Pons (tissue), 1 donor: ENCODE measurements at regions not wholly inside any gene's neighbourhood (a gene's known extent, or its start where the extent isn't known, plus 50 kb on each side); places are given as distances from the start of the nearest gene placed in this dataset.
"Not testable (repeated sequence)": the region's sequence is repeated elsewhere in the genome, so short reads cannot be mapped to it uniquely, and the experiment has no call there.

Experiments
- DNase-seq: peaks from one replicate; pipeline ENCODE4 v3.0.0-alpha.2; 2016; ENCODE audit warnings: low spot score

DNA sequence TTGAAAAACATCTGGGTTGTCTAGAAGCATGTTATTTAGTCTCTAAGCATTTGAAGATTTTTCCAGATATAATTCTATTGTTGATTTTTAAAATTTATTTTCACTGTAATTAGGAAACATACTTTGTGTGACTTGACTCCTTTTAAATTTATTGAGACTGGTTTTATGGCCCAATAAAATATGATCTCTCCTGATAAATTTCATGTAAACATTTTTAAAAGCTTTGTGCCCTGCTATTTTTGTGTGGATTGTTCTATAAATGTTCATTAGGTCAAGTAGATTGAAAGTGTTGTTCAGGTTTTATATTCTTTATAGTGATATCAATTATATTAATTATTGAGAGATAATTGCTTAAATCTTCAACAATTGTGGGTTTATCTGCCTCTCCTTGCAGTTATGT, 105.4 kb downstream of the RFX6 start:
- no peak for DNase-seq

DNA sequence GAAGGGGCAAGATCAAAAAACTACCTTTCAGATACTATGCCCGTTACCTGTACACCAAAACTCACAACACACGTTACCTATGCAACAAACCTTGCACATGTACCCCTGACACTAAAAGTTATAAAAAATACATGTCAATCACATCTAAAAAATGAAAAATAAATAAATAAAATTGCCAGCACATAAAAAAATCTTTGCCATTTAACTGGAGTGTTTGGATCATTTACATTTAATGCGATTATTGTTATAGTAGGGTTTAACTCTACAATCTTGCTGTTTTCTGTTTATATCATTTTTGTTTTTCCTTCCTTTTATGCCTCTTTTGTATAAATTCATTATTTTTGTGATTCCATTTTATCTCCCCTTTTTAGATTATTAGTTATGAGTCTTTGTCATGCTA, 106.3 kb downstream of the RFX6 start:
- no peak for DNase-seq

DNA sequence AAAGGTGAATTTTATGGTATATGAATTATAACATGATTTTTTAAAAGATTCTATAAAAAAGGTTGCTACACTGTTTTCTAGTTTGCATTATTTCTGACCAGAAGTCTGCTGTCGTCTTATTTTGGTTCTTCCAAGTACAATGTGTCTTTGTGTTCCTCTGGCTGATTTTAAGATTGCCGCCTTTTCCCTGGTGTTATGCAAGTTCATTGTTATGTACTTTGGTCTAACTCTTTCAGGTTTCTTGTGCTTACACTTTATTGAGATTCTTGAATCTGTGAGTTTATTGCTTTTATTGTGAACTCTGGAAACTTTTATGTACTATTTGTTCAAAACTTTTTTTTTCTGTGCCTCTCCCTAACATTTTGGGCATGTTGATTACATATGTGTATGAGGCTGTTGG, 109.8 kb downstream of the RFX6 start:
- no peak for DNase-seq

DNA sequence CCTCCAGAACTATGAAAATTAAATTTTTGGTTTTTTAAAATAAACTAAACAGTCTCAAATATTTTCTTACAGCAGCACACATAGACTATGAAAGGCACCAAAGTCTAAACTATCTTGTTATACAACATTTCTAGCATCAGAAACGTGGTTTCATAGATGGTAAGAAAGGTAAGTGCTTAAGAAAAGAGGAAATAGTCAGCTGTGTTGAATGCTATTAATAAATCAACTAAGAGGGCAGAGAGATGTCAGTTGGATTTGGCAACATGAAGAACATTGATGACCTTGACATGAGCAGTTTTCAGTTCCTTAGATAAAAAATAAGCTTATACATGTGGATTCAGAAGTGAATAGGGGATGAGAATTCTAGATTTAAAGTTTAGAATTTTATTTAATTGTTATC, 113.6 kb downstream of the RFX6 start:
- no peak for DNase-seq

DNA sequence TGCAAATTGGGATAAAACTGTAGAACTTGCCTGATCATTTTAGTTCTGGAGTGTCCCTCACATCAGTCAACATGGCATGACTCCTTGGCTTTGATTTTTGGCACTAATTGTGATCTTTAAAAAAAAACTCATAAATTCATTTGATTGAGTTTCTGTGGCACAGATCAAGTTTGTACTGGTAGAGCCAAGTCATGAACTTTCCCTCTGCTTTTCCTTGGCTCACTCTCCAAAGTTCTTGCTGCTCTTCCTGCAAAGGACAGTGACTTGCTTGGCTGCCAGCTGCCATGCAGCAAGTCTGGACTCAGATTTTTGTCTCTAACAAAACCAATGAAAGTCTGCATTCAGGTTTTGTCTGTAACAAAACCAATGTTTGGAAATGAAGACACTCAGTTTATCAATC, 115.5 kb downstream of the RFX6 start:
- DNase-seq, result no peak

DNA sequence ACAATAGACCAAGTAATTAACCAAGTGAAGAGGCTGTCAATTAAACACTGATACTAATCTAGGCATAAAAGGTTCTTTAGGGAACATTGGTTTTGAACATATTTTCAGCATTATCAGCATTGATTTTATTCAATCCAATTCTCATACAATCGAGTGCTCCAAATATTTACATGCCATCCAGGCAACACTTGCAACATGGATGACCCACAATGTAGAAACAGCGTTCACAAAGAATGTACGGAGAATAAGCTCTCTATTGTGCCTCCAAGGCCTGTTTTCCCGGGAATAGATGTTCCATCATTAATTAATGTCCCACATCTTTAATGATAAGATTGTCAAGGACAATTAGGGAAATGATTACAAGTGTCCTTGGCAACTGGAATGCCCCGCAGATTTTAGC, 117.4 kb downstream of the RFX6 start:
- no peak for DNase-seq

DNA sequence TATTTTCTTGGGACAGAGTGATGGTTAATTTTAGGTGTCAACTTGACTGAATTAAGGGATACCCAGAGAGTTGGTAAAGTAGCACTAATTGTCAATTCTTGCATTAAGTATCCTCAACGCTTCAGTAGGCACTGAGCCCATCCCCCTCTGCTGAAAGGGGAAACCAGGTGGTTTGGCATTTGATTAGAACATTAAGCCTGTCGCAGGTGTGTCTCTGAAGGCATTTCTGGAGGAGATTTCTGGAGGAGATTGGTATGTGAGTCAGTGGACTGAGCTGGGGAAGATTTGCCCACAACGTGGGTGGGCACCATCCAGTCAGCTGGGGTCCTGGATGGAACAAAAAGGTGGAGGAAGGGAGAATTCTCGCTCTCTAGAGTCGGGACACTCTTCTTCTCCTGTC, 119.8 kb downstream of the RFX6 start:
- DNase-seq, result no peak

DNA sequence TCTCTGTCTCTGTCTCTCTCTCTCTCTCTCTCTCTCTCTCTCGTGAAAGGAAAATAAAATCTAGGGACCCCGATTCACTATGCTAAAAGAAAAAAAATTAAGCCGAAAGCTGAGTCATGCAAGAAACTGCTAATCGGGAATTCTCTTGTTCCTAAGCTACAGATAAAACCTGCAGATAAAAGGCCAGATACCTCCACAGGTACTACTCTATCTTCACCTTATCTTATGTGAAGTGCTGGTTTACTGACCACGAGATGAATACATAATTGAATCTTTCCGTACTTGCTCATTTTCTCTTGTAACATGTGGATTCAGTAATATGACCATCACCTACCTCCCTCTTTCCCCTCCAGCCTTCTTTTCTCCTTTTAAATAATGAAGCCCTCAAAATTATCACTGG, 120.5 kb downstream of the RFX6 start:
- DNase-seq, result no peak

DNA sequence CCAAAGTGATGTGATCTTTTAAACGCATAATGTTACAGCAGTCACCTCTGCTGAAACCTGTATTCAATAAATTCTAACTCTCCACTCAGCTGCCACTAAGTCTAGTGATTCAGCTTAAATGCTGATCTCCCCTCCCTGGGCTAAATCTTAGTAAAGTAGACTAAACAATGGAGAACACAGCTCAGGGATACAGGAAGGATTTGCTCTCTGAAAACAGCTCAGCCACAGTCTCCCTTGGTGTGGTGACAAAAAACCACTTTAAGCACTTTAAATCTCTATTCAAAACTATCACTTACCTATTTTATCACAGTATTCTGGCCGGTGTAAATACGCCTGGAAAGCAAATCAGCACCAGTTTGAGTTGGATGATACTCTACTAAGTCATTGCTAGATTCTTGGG, 130.6 kb downstream of the RFX6 start:
- DNase-seq, result no peak

DNA sequence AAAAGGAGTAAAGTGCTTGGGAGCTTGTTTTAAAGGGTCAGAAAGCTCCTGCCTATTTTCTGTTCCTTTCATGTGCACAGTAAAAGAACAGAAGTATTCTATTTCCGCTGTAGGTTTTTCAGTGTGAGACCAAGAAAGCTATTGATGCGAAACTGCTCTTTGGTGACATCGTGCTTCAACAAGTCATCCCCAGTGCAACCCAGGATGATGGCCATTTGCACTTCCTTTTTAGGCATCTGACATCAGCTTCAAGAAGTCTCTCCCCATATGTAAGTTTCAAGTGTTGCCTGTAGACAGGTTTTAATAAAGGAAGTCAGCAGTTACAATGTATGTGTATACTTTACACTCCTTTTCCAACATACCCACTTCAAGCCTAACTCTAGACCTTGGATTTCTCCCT, 131.6 kb downstream of the RFX6 start:
- DNase-seq, result no peak

DNA sequence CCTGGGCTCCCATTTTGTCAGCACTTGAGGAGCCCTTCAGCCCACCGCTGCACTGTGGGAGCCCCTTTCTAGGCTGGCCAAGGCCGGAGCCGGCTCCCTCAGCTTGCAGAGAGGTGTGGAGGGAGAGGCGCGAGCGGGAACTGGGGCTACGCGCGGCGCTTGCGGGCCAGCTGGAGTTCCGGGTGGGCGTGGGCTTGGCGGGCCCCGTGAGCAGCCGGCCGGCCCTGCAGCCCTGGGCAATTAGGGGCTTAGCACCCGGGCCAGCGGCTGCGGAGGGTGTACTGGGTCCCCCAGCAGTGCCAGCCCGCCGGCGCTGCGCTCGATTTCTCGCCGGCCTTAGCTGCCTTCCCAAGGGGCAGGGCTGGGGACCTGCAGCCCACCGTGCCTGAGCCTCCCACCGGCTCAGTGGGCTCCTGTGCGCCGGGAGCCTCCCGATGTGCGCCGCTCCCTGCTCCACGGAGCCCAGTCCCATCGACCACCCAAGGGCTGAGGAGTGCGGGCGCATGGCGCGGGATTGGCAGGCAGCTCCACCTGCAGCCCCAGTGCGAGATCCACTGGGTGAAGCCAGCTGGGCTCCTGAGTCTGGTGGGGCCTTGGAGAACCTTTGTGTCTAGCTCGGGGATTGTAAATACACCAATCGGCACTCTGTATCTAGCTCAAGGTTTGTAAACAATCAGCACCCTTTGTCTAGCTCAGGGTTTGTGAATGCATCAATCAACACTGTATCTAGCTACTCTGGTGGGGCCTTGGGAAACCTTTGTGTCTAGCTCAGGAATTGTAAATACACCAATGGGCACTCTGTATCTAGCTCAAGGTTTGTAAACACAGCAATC, 137.8 kb downstream of the RFX6 start:
- DNase-seq, result not testable (repeated sequence)

DNA sequence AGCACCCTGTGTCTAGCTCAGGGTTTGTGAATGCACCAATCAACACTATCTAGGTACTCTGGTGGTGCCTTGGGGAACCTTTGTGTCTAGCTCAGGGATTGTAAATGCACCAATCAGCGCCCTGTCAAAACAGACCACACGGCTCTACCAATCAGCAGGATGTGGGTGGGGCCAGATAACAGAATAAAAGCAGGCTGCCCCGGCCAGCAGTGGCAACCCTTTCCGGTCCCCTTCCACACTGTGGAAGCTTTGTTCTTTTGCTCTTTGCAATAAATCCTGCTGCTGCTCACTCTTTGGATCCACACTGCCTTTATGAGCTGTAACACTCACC, 138.4 kb downstream of the RFX6 start:
- not testable (repeated sequence) for DNase-seq

DNA sequence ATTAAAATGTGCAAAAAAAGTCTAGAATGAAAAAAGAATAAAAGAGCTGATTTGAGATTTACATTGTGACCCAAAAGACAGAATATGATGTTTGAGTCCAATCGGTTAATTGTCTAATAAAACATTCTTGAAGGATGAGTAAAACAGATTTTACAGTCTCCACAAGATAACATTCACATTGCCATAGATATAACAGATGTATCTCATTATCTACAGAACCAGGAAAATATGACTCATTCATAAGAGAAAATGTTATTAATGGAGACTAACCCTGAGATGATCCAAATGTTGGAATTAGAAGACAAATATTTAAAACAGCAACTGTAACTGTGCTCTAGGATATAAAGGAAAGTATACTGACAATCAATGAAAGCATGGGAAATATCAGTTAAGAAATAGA, 141.7 kb downstream of the RFX6 start:
- no peak for DNase-seq

DNA sequence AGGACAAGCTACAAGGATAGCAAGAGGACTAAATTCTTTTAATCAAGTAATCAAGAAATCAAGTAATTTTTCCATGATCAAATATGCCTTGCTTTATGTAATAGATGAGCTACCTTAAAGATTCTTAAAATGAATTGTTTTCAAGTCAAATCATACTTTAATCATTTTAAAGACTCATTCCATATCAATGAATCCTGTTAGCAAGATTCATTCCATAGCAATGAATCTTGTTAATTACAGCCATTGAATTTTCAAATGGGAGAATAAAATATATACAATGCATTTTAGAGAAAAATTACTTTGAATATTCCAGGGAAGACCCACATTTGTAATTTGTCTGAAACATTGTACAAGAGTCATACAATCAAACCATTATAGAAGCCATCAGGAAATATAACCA, 145.7 kb downstream of the RFX6 start:
- no peak for DNase-seq

DNA sequence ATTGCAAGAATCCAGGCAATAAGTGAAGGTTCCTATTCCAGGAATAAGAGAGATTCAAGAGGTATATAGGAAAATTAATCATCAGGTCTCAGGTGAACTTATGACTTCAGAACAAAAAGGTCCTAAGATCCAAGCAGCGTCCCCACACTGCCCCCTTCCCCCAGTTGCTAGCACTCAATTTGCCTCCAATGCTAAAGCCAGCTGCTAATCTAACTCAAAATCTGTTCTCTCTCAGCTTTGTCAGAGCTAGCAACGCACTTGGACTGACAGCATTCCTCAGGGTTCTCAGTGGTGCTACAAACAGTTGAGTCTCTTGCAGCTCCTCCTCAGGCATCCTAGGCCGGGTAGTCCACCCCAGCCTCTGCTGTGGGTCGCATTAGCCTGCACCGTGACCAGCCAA, 148.3 kb downstream of the RFX6 start:
- DNase-seq, result no peak

DNA sequence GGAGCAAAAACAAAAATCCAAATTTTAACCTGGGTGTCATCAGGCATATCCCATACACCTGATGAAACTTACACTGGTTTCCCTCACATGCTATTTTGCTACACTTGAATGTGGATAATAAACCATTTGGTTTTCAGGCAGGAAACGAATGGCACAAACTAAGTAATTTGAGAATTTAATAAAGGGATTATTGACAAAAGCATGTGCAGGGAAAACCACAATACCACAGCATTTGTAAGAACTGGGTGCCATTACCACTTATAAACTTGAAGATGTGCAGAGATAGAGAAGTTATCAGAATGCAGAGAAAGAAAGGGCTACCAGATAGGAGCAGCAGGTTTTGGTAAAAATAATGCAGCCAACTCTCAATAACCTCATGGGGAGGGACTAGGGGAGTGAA, 151.2 kb downstream of the RFX6 start:
- DNase-seq, result no peak

DNA sequence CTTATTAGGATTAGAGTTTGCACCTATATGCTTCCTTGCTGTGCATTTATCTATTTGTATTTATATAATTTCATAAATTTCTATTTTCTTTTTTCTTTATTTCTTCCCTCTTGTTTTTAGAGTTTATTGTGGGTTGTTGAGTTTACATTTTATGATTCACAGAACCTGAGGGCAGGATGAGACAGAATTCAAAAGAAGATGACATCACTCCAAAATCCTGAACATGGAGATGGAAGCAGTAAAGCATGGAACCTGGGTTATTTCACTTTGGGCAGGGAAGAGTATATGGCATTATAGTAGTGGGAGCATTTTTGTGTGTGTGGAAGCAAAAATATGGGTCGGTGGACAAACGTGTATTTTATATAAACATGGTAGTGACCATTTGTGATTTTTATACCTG, 157.5 kb downstream of the RFX6 start:
- no peak for DNase-seq

DNA sequence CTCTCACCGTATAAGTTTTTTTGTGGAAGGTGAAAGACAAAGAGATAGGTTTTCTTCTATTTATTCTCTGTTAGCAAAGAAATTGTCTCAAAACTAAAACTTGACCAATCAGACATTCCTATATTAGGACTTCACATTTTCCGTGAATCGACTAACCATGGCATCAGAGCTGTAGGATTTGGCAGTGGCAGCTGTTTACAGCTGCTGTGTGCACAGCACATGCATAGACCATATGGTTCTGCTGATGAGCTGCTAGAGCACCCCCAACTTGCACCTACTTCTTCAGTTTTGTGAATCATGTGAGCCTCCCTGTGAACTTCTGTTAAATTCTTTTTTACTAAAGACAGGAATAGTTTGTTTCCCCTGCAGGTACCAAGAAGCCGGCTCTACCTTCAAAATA, 157.9 kb downstream of the RFX6 start:
- DNase-seq, result no peak

DNA sequence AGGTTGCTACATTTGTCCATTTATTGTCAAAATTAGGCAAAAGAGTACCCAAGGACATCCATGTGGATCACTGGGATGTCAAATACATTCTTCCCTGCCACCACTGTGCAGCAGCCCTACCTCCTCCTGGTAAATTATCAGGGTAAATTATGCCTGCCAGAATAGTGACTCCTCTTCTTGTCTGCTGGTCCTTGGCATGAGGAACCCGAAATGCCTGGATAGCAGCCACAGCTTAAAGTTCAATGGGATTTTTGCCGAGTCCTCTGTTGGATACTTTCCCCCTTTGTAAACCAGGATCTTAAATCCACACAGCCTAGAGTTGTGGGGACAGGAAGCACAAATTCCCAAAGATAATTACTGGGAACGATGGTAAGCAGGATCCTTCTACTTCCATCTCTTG, 173.3 kb downstream of the RFX6 start:
- no peak for DNase-seq

DNA sequence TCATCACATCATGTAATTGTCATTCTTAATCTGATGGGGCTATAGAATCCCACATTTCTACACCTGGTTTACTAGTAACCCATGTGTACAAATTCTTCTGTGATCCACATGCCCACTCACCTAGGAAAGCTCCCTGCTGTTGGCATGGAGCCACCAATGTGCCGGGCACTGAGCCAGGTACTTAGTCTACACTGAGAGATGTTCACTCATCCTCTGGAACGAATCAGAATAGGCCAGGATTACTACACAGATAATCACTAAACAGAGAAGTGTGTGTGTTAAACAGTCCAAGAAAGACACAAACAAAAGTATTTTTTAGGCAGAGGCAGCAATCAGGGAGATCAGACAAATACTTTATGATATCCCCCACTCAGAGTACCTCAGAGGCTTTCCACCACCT, 193.2 kb upstream of the VGLL2 start:
- DNase-seq, result no peak

DNA sequence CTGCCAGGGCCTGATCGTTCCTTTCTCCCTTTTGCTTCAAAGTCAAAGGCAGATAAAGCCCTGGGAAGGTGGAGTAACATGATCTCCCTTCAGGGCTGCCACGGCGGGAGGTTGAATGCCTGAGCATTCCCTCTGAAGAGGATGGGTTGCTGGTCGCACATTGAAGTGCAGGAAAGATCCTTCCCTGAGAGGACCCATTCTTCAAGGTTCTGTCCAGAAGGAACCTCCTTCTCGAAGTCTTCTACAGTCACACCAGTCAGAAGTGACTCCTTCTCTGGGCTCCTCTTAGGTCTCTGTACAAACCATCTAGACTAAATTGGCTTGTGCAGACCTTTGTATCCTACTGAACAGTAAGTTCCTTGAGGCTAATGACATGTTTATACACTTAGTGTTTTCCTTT, 192.6 kb upstream of the VGLL2 start:
- DNase-seq, result no peak

DNA sequence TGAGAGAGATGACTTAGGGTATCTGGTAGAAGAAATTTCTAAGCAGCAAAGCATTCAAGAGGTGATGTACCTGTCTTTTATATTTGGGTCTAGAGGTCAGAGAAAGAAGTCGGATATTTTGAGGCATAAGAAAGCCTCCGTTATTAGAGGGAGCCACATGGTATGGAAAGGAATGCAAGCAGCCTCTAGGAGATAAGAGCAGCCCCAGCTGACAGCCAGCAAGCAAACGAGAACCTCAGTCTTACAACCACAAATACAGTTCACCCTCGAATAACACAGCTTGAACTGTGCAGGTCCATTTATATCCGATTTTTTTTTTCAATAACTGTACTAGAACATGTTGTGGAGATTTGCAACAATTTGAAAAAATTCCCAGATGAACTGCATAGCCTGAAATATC, 190.7 kb upstream of the VGLL2 start:
- DNase-seq, result no peak

DNA sequence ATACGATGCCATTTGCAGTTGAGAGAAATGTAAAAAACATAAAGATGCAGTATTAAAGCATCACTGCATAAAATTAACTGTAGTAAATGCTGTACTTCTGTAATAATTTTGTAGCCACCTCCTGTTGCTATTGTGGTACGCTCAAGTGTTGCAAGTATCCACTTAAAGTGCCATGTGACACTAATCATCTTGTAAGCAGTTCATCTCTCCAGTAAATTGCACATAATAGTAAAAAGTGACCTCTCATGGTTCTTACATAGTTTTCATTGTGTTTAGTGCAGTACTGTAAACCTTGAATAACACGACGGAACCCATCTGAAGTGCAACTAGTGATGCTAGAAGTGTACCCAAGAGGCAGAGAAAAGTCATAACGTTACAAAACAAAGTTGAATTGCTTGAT, 190.1 kb upstream of the VGLL2 start:
- DNase-seq, result no peak

DNA sequence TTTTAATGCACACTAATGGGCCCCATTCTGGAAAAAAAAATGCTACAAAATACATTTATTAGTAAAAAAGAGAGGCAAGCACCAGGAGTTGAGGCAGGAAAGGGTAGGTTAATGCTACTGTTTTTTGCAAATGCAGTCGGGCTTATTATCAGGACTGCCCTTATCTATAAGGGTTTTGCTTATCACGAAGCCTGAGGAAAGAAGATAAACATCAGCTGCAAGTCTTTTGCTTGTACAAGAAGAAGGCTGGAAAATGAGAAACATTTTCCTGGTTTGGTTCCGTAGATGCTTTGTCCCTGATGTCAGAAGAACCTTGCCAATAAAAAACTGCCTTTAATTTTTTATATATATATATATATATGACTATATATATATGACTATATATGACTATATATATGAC, 189.3 kb upstream of the VGLL2 start:
- no peak for DNase-seq

DNA sequence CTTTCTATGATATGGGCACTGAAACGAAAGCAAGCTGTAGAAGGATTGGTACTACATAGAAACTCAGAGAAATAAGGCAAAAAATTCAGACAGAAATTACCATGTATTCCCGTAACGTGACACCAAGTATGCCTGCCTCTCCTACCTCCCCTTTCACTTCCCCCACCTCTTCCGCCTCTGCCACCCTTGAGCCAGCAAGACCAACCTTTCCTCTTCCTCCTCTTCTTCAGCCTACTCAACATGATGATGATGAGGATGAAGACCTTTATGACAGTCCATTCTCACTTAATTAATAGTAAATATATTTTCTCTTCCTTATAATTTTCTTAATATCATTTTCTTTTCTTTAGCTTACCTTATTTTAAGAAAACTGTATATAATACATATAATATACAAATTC, 188.1 kb upstream of the VGLL2 start:
- DNase-seq, result no peak
